GM12864 (cell line): ENCODE measurements at regions not wholly inside any gene's neighbourhood (a gene's known extent, or its start where the extent isn't known, plus 50 kb on each side); places are given as distances from the start of the nearest gene placed in this dataset.

Source experiments
- DNase-seq: peaks from one replicate; pipeline ENCODE4 v3.0.0-alpha.2; 2011; ENCODE audit warnings: low read depth
- H3K4me3 ChIP-seq: 2 replicates; pipeline ENCODE4 v1.5.1; 2011; ENCODE audit warnings: mild to moderate bottlenecking, low read depth, low read length, control low read depth
- TF ChIP-seq, protein P1 (sequence below): IDR thresholded peaks from 2 replicates; pipeline ENCODE4 v1.5.1; 2011; ENCODE audit warnings: low read depth, mild to moderate bottlenecking, moderate library complexity, low read length, control low read depth, inconsistent platforms; ENCODE audit errors: missing control alignments

DNA sequence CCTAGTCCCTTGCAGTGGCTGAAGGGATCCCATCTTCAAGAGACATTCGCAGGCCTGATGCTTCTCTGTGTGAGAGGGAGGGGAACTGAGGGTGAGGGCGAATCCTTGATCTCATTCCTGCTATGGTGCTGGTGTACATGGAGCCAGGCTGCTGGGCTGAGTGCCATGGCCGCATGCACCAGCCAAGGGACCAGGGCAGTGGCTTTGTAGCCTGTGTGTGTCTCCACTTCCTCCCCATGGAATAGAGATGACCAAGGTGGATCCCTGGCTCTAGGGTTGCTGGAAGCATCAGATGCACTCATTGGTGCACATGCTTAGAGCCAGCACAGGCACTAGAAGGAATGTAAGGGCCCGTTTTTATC lies 195.0 kb downstream of the FOXL1 start:
- no peak overlapping the region for H3K4me3 ChIP-seq
- TF ChIP-seq, protein P1, sequence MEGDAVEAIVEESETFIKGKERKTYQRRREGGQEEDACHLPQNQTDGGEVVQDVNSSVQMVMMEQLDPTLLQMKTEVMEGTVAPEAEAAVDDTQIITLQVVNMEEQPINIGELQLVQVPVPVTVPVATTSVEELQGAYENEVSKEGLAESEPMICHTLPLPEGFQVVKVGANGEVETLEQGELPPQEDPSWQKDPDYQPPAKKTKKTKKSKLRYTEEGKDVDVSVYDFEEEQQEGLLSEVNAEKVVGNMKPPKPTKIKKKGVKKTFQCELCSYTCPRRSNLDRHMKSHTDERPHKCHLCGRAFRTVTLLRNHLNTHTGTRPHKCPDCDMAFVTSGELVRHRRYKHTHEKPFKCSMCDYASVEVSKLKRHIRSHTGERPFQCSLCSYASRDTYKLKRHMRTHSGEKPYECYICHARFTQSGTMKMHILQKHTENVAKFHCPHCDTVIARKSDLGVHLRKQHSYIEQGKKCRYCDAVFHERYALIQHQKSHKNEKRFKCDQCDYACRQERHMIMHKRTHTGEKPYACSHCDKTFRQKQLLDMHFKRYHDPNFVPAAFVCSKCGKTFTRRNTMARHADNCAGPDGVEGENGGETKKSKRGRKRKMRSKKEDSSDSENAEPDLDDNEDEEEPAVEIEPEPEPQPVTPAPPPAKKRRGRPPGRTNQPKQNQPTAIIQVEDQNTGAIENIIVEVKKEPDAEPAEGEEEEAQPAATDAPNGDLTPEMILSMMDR, result no peak

DNA sequence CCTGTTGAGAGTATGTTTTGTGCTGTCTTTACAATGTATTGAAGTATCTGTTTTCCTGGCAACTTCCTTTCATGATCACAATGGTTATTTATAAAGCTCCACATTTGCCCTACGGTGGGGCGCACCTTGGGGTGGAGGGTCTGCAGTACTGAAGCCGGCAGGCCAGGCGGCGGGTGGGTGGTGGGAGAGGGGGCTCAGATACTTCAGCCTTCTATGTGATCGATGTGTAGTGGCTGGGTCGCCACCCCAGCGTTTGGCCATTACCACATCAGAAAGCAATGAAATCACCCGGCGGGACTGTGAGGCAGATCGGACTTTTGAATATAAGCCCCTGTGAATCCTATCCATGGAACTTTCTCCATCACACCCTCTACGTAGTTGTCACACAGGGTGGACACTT lies 196.6 kb downstream of the FOXL1 start:
- TF ChIP-seq, protein P1, result no peak
- no peak overlapping the region for H3K4me3 ChIP-seq
- DNase-seq, result no peak

More for the DNA sequence above, 195.0 kb downstream of the FOXL1 start:
- no peak for DNase-seq

DNA sequence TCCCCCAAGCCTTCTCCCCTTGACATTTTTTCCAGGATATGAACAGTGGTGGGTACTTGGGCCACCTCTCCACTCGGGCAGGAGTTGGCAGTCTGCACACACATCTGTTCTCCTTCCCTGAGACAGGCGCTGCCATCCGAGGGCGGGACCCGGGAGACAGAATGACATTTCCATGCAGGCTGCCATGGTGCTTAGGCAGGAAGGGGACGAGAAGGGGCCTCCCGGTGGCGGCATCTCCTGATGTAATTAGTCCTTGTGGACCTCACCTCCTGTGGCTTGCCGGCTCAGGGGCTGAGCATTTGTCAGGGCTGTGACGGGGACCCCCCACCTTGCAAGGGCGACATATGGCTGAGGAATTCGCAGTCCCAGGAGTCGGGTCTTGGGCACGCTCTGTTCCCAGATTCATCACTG lies 197.2 kb downstream of the FOXL1 start:
- DNase-seq, result no peak

DNA sequence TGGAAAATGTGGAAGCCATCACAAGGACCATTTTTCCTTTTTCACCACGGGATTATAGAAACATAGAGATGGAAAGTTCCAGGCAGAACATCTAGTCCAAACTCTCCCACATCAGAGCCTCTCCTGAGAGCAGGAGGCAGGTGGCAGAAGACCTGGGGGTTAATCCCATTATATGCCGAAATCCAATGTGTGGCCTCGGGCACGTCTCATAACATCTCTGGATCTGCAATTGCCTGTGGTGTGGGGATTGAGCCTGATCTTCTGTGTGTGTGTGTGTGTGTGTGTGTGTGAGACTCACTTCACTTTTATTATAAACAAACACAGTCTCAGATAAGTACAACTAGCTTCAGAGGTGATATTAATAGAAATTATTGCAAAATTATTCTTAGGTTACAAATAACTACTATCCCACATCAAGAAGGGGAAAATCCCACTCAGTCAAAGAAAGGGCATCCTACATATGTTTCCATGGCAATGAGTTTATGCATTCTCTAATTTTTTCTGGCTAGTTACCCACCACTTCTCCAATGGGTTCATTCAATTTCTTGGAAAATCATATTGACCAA lies 199.1 kb downstream of the FOXL1 start:
- TF ChIP-seq, protein P1, result no peak
- no peak overlapping the region for H3K4me3 ChIP-seq
- no peak for DNase-seq

More for the DNA sequence above, 197.2 kb downstream of the FOXL1 start:
- no peak overlapping the region for H3K4me3 ChIP-seq
- TF ChIP-seq, protein P1, result no peak

DNA sequence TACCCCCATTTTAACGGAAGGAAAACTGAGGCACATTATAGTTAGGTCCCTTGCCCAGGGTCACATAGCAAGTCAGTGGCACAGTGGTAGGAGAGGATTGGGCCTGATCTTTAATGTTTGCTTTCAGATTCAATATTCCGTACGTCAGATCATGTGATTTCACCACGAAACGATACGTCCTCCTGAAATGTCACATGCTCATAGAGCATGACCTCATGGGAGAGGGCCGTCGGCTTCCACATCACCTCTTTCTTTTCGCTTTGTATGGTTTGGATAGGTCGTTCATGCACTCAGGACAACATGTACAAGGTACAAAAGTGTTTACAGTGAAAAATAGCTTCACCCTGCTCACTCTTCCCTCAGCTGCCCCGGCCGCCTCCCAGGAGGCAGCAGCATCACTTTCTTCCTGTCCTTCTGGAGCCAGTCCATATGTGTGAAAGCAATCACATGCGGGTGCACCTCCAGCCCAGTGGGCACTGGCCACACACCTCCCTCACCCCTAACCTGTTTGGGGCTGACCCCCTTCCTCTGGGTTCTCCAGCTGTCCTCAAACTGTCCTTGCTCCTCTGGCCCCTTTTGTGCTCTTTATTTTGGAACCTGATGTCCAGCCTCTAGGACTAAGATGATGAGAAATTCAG lies 199.9 kb downstream of the FOXL1 start:
- TF ChIP-seq, protein P1, result no peak
- no peak for DNase-seq
- H3K4me3 ChIP-seq, result no peak overlapping the region

DNA sequence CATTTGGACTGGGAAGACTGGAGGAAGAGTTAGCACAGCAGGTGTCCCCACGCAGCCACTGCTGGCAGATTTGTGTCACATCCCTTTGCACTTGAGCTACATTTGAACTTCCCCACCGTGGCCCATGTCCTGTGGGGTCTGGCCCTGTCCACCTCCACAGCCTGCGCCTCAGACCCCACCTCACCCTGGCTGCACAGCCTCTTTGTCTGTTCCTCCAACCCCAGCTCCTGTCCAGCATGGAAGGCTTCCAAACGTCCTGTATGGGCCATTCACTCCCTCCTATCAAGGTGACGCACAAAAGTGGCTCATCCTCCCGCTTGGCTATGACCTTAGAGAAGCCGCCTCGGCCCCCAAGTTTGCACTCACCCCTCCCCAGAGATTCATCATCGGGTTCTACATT lies 200.6 kb downstream of the FOXL1 start:
- TF ChIP-seq, protein P1, result no peak
- H3K4me3 ChIP-seq, result no peak overlapping the region
- DNase-seq, result no peak

DNA sequence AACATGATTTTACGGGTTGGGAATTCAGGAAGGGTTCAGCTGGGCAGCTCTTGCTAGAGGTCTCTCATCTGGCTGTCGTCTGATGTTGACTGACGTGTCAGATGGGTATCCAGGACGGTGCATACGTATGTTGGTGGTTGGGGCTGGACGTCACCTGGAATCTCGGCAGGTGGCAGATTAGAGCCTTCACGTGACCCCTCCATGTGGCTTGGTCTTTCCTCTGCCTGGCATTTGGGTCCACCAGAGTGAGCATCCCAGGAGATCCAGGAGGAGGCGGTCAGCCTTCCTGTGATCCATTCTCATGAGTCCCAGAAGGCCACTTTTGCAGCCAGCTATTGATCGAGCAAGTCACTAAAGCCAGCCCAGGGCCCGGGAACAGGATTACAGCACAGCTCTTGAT lies 202.7 kb downstream of the FOXL1 start:
- DNase-seq, result no peak
- TF ChIP-seq, protein P1, result no peak
- no peak overlapping the region for H3K4me3 ChIP-seq
